T47D (cell line): ENCODE measurements at regions not wholly inside any gene's neighbourhood (a gene's known extent, or its start where the extent isn't known, plus 50 kb on each side); places are given as distances from the start of the nearest gene placed in this dataset.

ENCODE experiments used
- DNase-seq, 2 experiments: peaks; one replicate each; pipeline versions ENCODE4 v3.0.0 to v3.0.0-alpha.2; 2011 to 2012; ENCODE audit warnings: low read depth in 1 of 2, low spot score in 1 of 2
- JUND ChIP-seq: IDR thresholded peaks from 2 replicates; pipeline ENCODE4 v1.6.1; 2012; ENCODE audit warnings: low read depth
- in situ Hi-C: cut with HindIII; loops from 2 replicates; pipeline ENCODE4 v1.10.0; 2016; ENCODE audit warnings: low sequenced_read_pairs, low pct_unique_long_range_greater_than_20kb

DNA sequence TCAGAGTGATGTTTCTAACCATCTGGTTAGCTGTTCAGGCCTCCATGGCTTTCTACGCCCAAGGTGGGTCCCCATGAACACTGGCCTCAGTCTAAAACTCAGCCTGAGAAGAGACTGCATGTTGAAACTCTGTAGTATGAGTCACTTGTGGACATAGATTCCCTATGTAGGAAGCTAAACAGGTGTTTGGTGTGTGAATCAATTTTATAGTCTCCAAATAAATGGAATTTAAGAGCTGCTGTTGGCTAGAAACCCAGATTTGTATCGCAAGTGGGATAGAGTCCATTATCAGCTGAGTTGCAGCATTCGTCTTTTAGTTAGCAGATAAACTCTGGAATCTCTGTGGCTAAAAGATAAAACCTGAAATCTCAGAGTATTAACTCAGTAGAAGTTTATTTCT is 131.4 kb downstream of the KCNS3 start:
- no peak for DNase-seq
- TF ChIP-seq JUND = no peak
- in situ Hi-C loops = no loop called here

GRCh38 chr2:18005411-18005810 is 126.9 kb downstream of the KCNS3 start:
- TF ChIP-seq JUND = no peak
- in situ Hi-C loops = no loop called here
- DNase-seq = no peak

DNA sequence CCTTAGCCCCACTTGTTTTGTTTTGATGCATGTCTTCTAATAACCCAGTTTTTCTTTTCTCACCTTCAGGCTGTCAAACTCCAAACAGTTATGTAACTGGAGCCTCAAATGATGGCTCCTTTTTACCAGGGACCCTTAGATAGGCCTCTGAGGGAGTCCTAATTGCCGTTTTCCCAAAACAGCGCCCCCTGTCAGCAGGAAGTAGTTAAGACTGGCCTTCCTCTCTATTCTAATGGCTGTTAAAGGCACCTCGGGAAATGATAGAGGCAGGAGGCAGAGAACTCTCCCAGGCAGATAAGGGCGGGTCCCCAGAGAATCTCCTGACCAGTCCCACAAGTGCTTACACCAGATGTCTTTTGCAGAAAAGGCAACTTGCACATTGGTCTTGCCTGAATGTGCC is 123.2 kb downstream of the KCNS3 start:
- no peak for DNase-seq
- in situ Hi-C loops = no loop called here
- no peak for TF ChIP-seq JUND

GRCh38 chr2:17996978-17997377 is 118.5 kb downstream of the KCNS3 start:
- in situ Hi-C loops = no loop called here
- no peak for DNase-seq
- no peak for TF ChIP-seq JUND

GRCh38 chr2:17995593-17995992 is 117.1 kb downstream of the KCNS3 start:
- TF ChIP-seq JUND = no peak

More at GRCh38 chr2:17995593-17995992, 117.1 kb downstream of the KCNS3 start:
- in situ Hi-C loops = no loop called here
- no peak for DNase-seq
